Uterus (tissue), 3 donors: ENCODE measurements at regions not wholly inside any gene's neighbourhood (a gene's known extent, or its start where the extent isn't known, plus 50 kb on each side); places are given as distances from the start of the nearest gene placed in this dataset.
A peak's percentile ranks its signal among the peaks of the same experiment; 100 is the strongest.

Source experiments
- DNase-seq, 2 donors: peaks; one replicate each; pipeline ENCODE4 v3.0.0-alpha.2; 2019 to 2020
- H3K27ac ChIP-seq, 2 donors: fragments of 200-600 bp; sonication (generic); 1 replicate in 1 of 2; 2 replicates in 1 of 2; pipeline ENCODE4 v1.5.1; 2016 to 2018
- H3K27me3 ChIP-seq, 2 donors: fragments of 200-600 bp; sonication (generic); one replicate each; pipeline ENCODE4 v1.5.1; 2018 to 2019; ENCODE audit warnings: control low read depth in 1 of 2
- H3K36me3 ChIP-seq, 2 donors: fragments of 200-600 bp; sonication (generic); one replicate each; pipeline ENCODE4 v1.5.1; 2019; ENCODE audit warnings: control low read depth in 1 of 2
- H3K4me1 ChIP-seq, 2 donors: fragments of 200-600 bp; sonication (generic); one replicate each; pipeline ENCODE4 v1.5.1; 2018 to 2019; ENCODE audit warnings: control low read depth in 1 of 2
- H3K4me3 ChIP-seq, 2 donors: fragments of 200-600 bp; sonication (generic); 1 replicate in 1 of 2; 2 replicates in 1 of 2; pipeline ENCODE4 v1.5.1; 2018 to 2019; ENCODE audit warnings: mild to moderate bottlenecking in 1 of 2
- H3K9me3 ChIP-seq, 2 donors: fragments of 200-600 bp; sonication (generic); one replicate each; pipeline ENCODE4 v1.5.1; 2019; ENCODE audit warnings: control low read depth in 1 of 2
- CTCF ChIP-seq, 4 experiments: fragments of 200-600 bp in 2 of 4; fragments of 450-650 bp in 2 of 4; sonication (generic) in 2 of 4; IDR thresholded peaks; one replicate each; pipeline ENCODE4 v1.5.1; 2016 to 2019; ENCODE audit warnings: antibody characterized with exemption in 4 of 4, mild to moderate bottlenecking in 2 of 4, moderate library complexity in 1 of 4
- POLR2A ChIP-seq, 2 donors: fragments of 450-650 bp; IDR thresholded peaks; one replicate each; pipeline ENCODE4 v1.6.1; 2016; ENCODE audit warnings: antibody characterized with exemption in 2 of 2, mild to moderate bottlenecking in 1 of 2, moderate library complexity in 1 of 2
- intact Hi-C: fragments of 100-400 bp; cut with DNase I; formaldehyde crosslinking; loops from one replicate; pipeline ENCODE4 v1.15.1; 2023; ENCODE audit warnings: low total_unique reads
- donor health status: DM: yes; HTN: yes; CAD: no.

DNA sequence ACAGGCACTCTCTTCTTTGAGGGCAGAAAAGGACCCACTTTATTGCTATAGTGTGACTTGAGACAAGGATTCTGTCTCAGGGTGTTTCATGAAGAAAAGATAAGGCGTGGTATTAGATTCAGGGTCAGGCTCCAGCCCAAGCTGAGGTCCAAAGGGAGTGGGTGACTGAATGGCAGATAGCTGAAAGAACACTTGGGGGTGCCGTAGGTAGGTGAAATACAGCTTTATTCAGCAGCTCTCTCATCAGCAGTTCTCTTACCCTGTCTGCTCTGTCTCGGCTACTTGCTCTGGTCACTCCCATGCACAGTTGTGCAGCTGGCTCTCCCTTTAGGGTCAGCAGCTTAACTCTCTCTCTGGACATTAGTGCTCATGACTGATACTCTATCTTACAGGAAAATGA, 379.9 kb downstream of the LPIN1 start:
- Histone ChIP-seq H3K27me3 (no peaks in the 10 kb centered on the region), H3K9me3 (no peaks in the 10 kb centered on the region), H3K27ac (no peak overlapping the region), H3K36me3 (no peaks in the 10 kb centered on the region), H3K4me3 (no peak overlapping the region), H3K4me1 (no peaks in the 10 kb centered on the region)
- TF ChIP-seq POLR2A (IDR thresholded peaks at IDR 0.05) (no peak), CTCF (IDR thresholded peaks at IDR 0.05) (no peak)
- intact Hi-C loops = no loop called here
- no peak for DNase-seq

DNA sequence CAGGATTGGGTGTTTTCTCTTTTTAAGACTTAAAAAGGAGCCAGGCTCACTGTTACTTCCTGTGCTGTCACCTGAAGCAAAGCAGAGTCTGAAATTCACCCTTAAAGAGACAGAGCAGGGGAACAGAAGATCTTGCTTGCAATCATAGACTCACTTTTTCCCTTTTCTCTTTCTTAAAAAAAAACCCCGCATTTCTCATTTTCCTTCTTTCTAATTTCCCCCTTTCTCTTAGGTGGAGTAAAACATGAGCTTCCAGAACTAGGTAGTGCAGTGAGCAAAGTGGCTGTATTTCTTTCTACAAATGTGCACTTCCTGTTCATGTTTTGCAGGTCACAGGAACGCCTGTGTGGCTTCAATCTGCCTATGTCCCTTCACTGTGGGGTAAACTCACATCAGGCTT, 381.2 kb downstream of the LPIN1 start:
- TF ChIP-seq POLR2A (IDR thresholded peaks at IDR 0.05) (no peak), CTCF (IDR thresholded peaks at IDR 0.05) (no peak)
- Histone ChIP-seq H3K9me3 (no peaks in the 10 kb centered on the region), H3K36me3 (no peaks in the 10 kb centered on the region), H3K27ac (no peak overlapping the region), H3K27me3 (no peaks in the 10 kb centered on the region), H3K4me1 (no peaks in the 10 kb centered on the region), H3K4me3 (no peak overlapping the region)
- intact Hi-C loops = no loop called here
- no peak for DNase-seq

DNA sequence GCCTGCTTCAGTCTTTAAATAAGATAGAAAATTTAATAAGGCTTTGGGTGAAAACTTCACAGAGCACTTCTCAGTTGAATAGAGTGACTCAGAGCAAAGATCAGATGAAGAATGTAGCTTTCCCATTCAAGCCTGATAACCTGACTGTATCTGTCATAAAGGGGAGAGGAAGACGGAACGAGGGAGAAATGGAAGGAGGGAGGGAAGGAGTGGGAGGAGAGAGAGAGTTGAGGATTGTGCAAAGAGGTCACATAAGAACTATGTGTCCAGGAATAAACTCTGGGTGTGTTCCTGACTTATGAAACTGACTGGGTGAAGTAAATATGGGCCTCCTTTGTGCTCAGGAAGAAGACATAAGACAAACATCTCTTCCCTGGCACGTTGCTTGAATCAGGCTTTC, 385.5 kb downstream of the LPIN1 start:
- TF ChIP-seq POLR2A (IDR thresholded peaks at IDR 0.05) = no peak
- TF ChIP-seq CTCF (IDR thresholded peaks at IDR 0.05) = no peak
- H3K27ac ChIP-seq = peak overlapping the region; percentile 58 to 69
- no peaks in the 10 kb centered on the region for H3K9me3 ChIP-seq
- no peak overlapping the region for H3K4me3 ChIP-seq
- intact Hi-C loops = no loop called here
- no peaks in the 10 kb centered on the region for H3K4me1 ChIP-seq
- H3K27me3 ChIP-seq = no peaks in the 10 kb centered on the region
- H3K36me3 ChIP-seq = no peaks in the 10 kb centered on the region
- peak in 1 of 2 donors; percentile 25 for DNase-seq

GRCh38 chr2:12141618-12142258, 395.3 kb downstream of the LPIN1 start:
- no peak for TF ChIP-seq POLR2A (IDR thresholded peaks at IDR 0.05)
- TF ChIP-seq CTCF (IDR thresholded peaks at IDR 0.05) = no peak

GRCh38 chr2:12151716-12152115, 405.3 kb downstream of the LPIN1 start:
- Histone ChIP-seq H3K27ac (no peak overlapping the region), H3K9me3 (no peaks in the 10 kb centered on the region), H3K36me3 (no peaks in the 10 kb centered on the region), H3K4me1 (no peaks in the 10 kb centered on the region), H3K4me3 (no peak overlapping the region), H3K27me3 (no peaks in the 10 kb centered on the region)
- intact Hi-C loops = no loop called here
- DNase-seq = no peak
- TF ChIP-seq CTCF (IDR thresholded peaks at IDR 0.05) = no peak
- no peak for TF ChIP-seq POLR2A (IDR thresholded peaks at IDR 0.05)

More at GRCh38 chr2:12141618-12142258, 395.3 kb downstream of the LPIN1 start:
- DNase-seq = no peak
- no peaks in the 10 kb centered on the region for H3K9me3 ChIP-seq
- no peaks in the 10 kb centered on the region for H3K36me3 ChIP-seq
- intact Hi-C loops = no loop called here
- H3K4me3 ChIP-seq = no peak overlapping the region
- no peak overlapping the region for H3K27ac ChIP-seq
- H3K27me3 ChIP-seq = no peaks in the 10 kb centered on the region
- no peaks in the 10 kb centered on the region for H3K4me1 ChIP-seq
